ENCODE measurements at regions not wholly inside any gene's neighbourhood (a gene's known extent, or its start where the extent isn't known, plus 50 kb on each side); places are given as distances from the start of the nearest gene placed in this dataset.

DNA sequence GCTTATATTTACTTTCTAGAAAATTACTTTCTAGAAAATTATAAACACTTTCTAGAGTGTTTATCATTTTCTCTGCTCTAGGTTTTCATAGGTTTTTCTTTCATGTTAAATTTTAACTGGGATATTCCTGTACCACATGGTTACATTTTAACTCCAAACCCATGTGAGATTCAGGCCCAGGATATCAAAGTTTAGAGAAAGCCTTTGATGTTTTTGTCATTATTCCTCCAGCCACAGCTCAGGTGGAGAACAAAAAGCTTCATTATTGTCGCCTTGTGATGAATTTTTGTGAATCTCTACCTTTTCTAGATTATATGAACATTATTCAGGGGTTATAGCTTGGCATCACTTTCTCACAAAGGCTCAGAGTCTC is 816.0 kb downstream of the SQOR start:
- H3K36me3 ChIP-seq (replicated peaks in 1 of 2; ENCODE audit: control insufficient read depth in 1 of 2, insufficient read depth in 2 of 2, low read length in 2 of 2): no peaks in the 10 kb centered on the region
- intact Hi-C loops (cut with micrococcal nuclease; ENCODE audit: unreplicated experiment) (loop anchor here (2.0 kb wide), 1 partner anchor 14 kb away; no protein-coding TSS in a partner anchor), in situ Hi-C loops (cut with HindIII; ENCODE audit: extremely low pct_ligation_motif_present, low pct_unique_long_range_greater_than_20kb) (no loop called here)
- ATAC-seq (peak; percentile 68; the same call in 2 of the 3 replicates), DNase-seq (ENCODE audit: low spot score) (peak; percentile 63), FAIRE-seq (no peak)
- H3K4me2 ChIP-seq (ENCODE audit: low read depth, low read length): peak overlapping the region; percentile 66
- peak overlapping the region in 2 of 3 experiments; percentile 31 to 34; a peak in 3 of 6 replicates for H3K4me3 ChIP-seq (replicated peaks in 1 of 3; ENCODE audit: insufficient read depth in 1 of 3, low read depth in 2 of 3, low read length in 3 of 3)
- 0% methylated on average over 1 of the region's 1 CpG for WGBS (ENCODE audit: low lambda C conversion rate)
- H3K27me3 ChIP-seq (ENCODE audit: control insufficient read depth in 1 of 2, insufficient read depth in 2 of 2, low read length in 2 of 2): no peaks in the 10 kb centered on the region
- peak overlapping the region; percentile 69 for H3K27ac ChIP-seq (ENCODE audit: extremely low read length, insufficient read depth, low read length)
- H3K79me2 ChIP-seq (ENCODE audit: insufficient read depth, low read length): no peaks in the 10 kb centered on the region
- BruUV-seq (replicated peaks): TSS peak; percentile 89
- peak overlapping the region; percentile 42; the same call in 1 of the 2 replicates for H3K9ac ChIP-seq (ENCODE audit: insufficient read depth, low read depth, low read length)
- H3K9me3 ChIP-seq (ENCODE audit: low read length): peaks cover 42% of the 10 kb centered on the region; the same call in 1 of the 2 replicates
- no peaks in the 10 kb centered on the region for H4K20me1 ChIP-seq (ENCODE audit: insufficient read depth, low read length)
- H3K4me1 ChIP-seq (ENCODE audit: insufficient read depth, low read length): peaks cover 39% of the 10 kb centered on the region
- no peak overlapping the region for H2AFZ ChIP-seq (ENCODE audit: low read length)
- ChIA-PET CTCF (ENCODE audit: low intra/inter-chr PET ratio, low total read pairs) (no interaction called here), POLR2A (no interaction called here)
- TF ChIP-seq CBX1 (IDR thresholded peaks at IDR 0.05; ENCODE audit: low read depth) (no peak), CHD4 (IDR thresholded peaks at IDR 0.05; ENCODE audit: borderline replicate concordance, low read length) (no peak), TCF7 (IDR thresholded peaks at IDR 0.05; ENCODE audit: low read depth) (peak; percentile 30; the same call in 1 of the 2 replicates), SOX13 (IDR thresholded peaks at IDR 0.05) (no peak), SOX13 (CRISPR knock-in tag; conservative IDR thresholded peaks at IDR 0.05 in 1 of 2, IDR thresholded peaks at IDR 0.05 in 1 of 2) (peak in 1 of 2 experiments; percentile 31; a peak in 1 of 4 replicates), ZNF7 (CRISPR knock-in tag; IDR thresholded peaks at IDR 0.05) (no peak), ATF7-NPFF (CRISPR knock-in tag; IDR thresholded peaks at IDR 0.05; ENCODE audit: low read depth) (no peak), GABPA (IDR thresholded peaks at IDR 0.05; ENCODE audit: low read depth, low read length) (no peak), GABPA (CRISPR knock-in tag; IDR thresholded peaks at IDR 0.05; ENCODE audit: low read depth) (no peak), SRF (IDR thresholded peaks at IDR 0.05; ENCODE audit: low read depth, low read length) (no peak), ASH2L (IDR thresholded peaks at IDR 0.05; ENCODE audit: insufficient read length, low read depth, low read length) (peak; percentile 44), KDM1A (CRISPR knock-in tag; IDR thresholded peaks at IDR 0.05) (no peak)
- TF ChIP-seq, protein P1, sequence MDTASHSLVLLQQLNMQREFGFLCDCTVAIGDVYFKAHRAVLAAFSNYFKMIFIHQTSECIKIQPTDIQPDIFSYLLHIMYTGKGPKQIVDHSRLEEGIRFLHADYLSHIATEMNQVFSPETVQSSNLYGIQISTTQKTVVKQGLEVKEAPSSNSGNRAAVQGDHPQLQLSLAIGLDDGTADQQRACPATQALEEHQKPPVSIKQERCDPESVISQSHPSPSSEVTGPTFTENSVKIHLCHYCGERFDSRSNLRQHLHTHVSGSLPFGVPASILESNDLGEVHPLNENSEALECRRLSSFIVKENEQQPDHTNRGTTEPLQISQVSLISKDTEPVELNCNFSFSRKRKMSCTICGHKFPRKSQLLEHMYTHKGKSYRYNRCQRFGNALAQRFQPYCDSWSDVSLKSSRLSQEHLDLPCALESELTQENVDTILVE (CRISPR knock-in tag; IDR thresholded peaks at IDR 0.05): no peak
- TF ChIP-seq, protein P2, sequence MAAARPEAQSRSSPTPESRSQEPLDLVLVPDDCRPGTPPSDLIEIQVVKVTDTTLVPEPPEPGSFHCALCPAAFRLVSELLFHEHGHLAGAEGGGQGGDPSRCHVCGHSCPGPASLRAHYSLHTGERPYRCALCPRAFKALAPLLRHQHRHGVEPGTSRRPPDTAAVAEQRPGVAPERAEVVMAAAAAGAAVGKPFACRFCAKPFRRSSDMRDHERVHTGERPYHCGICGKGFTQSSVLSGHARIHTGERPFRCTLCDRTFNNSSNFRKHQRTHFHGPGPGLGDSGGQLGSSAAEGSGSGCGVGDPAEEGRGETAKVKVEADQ (CRISPR knock-in tag; IDR thresholded peaks at IDR 0.05; ENCODE audit: borderline replicate concordance): no peak
- TF ChIP-seq, protein P3, sequence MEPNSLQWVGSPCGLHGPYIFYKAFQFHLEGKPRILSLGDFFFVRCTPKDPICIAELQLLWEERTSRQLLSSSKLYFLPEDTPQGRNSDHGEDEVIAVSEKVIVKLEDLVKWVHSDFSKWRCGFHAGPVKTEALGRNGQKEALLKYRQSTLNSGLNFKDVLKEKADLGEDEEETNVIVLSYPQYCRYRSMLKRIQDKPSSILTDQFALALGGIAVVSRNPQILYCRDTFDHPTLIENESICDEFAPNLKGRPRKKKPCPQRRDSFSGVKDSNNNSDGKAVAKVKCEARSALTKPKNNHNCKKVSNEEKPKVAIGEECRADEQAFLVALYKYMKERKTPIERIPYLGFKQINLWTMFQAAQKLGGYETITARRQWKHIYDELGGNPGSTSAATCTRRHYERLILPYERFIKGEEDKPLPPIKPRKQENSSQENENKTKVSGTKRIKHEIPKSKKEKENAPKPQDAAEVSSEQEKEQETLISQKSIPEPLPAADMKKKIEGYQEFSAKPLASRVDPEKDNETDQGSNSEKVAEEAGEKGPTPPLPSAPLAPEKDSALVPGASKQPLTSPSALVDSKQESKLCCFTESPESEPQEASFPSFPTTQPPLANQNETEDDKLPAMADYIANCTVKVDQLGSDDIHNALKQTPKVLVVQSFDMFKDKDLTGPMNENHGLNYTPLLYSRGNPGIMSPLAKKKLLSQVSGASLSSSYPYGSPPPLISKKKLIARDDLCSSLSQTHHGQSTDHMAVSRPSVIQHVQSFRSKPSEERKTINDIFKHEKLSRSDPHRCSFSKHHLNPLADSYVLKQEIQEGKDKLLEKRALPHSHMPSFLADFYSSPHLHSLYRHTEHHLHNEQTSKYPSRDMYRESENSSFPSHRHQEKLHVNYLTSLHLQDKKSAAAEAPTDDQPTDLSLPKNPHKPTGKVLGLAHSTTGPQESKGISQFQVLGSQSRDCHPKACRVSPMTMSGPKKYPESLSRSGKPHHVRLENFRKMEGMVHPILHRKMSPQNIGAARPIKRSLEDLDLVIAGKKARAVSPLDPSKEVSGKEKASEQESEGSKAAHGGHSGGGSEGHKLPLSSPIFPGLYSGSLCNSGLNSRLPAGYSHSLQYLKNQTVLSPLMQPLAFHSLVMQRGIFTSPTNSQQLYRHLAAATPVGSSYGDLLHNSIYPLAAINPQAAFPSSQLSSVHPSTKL (CRISPR knock-in tag; IDR thresholded peaks at IDR 0.05): 0 out of 2 replicates have a peak, but pooled peaks have one; percentile 19
- TF ChIP-seq, protein P4, sequence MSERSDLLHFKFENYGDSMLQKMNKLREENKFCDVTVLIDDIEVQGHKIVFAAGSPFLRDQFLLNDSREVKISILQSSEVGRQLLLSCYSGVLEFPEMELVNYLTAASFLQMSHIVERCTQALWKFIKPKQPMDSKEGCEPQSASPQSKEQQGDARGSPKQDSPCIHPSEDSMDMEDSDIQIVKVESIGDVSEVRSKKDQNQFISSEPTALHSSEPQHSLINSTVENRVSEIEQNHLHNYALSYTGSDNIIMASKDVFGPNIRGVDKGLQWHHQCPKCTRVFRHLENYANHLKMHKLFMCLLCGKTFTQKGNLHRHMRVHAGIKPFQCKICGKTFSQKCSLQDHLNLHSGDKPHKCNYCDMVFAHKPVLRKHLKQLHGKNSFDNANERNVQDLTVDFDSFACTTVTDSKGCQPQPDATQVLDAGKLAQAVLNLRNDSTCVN (CRISPR knock-in tag; IDR thresholded peaks at IDR 0.05; ENCODE audit: borderline replicate concordance): 0 out of 2 replicates have a peak, but pooled peaks have one; percentile 9
- TF ChIP-seq, protein P5, sequence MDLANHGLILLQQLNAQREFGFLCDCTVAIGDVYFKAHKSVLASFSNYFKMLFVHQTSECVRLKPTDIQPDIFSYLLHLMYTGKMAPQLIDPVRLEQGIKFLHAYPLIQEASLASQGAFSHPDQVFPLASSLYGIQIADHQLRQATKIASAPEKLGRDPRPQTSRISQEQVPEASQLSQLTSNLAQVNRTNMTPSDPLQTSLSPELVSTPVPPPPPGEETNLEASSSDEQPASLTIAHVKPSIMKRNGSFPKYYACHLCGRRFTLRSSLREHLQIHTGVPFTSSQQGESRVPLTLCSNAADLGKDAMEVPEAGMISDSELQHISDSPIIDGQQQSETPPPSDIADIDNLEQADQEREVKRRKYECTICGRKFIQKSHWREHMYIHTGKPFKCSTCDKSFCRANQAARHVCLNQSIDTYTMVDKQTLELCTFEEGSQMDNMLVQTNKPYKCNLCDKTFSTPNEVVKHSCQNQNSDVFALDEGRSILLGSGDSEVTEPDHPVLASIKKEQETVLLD (CRISPR knock-in tag; IDR thresholded peaks at IDR 0.05; ENCODE audit: low read depth): no peak
